PC-3 (cell line): ENCODE measurements at regions not wholly inside any gene's neighbourhood (a gene's known extent, or its start where the extent isn't known, plus 50 kb on each side); places are given as distances from the start of the nearest gene placed in this dataset.
"Not testable (repeated sequence)": the region's sequence is repeated elsewhere in the genome, so short reads cannot be mapped to it uniquely, and the experiment has no call there.

Experiments used
- ATAC-seq: fragments of 200-7000 bp; cut with Tn5 transposase; 2 replicates; pipeline ENCODE4 v1.9.1; 2020; ENCODE audit warnings: mild to moderate bottlenecking, moderate library complexity
- BruUV-seq: library from RNA; stranded (reverse); fragments of 400-500 nt; replicated peaks from 2 replicates; lab custom pipeline; 2021; lab: Mats Ljungman, UMichigan
- CTCF ChIA-PET: fragments of 300-600 bp; sonication (Branson Sonifier 250); formaldehyde crosslinking; loops from one replicate; lab custom pipeline; 2022; ENCODE audit warnings: antibody characterized with exemption; lab: Charles Lee
- POLR2A ChIA-PET: fragments of 300-600 bp; sonication (Branson Sonifier 250); formaldehyde crosslinking; loops from one replicate; lab custom pipeline; 2022; ENCODE audit warnings: antibody characterized with exemption; ENCODE audit not compliant: unreplicated experiment; lab: Charles Lee
- DNase-seq: peaks from one replicate; pipeline ENCODE4 v3.0.0-alpha.2; 2015
- H2AFZ ChIP-seq: fragments of 300-600 bp; sonication (generic); 2 replicates; pipeline ENCODE4 v1.6.0; 2016; ENCODE audit warnings: antibody characterized with exemption, low read length
- H3F3A ChIP-seq: fragments of 300-600 bp; sonication (generic); one replicate; pipeline ENCODE4 v1.6.0; 2017; ENCODE audit warnings: antibody characterized with exemption, low read length, control low read depth, mild to moderate bottlenecking; ENCODE audit not compliant: unreplicated experiment
- H3K27ac ChIP-seq: fragments of 300-600 bp; sonication (generic); 2 replicates; pipeline ENCODE4 v1.5.1; 2016; ENCODE audit warnings: mild to moderate bottlenecking, low read length
- H3K27me3 ChIP-seq: fragments of 300-600 bp; sonication (generic); 2 replicates; pipeline ENCODE4 v1.6.1; 2016; ENCODE audit warnings: low read length, mixed read lengths
- H3K36me3 ChIP-seq: fragments of 300-600 bp; sonication (generic); 2 replicates; pipeline ENCODE4 v1.6.1; 2016; ENCODE audit warnings: low read depth, mixed run types, low read length, mixed read lengths
- H3K4me1 ChIP-seq: fragments of 300-600 bp; sonication (generic); 2 replicates; pipeline ENCODE4 v1.5.1; 2016; ENCODE audit warnings: low read length; ENCODE audit not compliant: insufficient read depth
- H3K4me2 ChIP-seq: fragments of 300-600 bp; sonication (generic); 2 replicates; pipeline ENCODE4 v1.6.0; 2016; ENCODE audit warnings: low read length
- H3K4me3 ChIP-seq: fragments of 300-600 bp; sonication (generic); 2 replicates; pipeline ENCODE4 v1.5.1; 2016; ENCODE audit warnings: mild to moderate bottlenecking, low read length, mixed read lengths
- H3K79me2 ChIP-seq: fragments of 300-600 bp; sonication (generic); 2 replicates; pipeline ENCODE4 v1.6.1; 2017; ENCODE audit warnings: low read length, mixed read lengths
- H3K9ac ChIP-seq: fragments of 300-600 bp; sonication (generic); 2 replicates; pipeline ENCODE4 v1.6.0; 2016; ENCODE audit warnings: mild to moderate bottlenecking, low read length
- H3K9me2 ChIP-seq: fragments of 300-600 bp; sonication (generic); replicated peaks from 2 replicates; pipeline ENCODE4 v1.6.1; 2016; ENCODE audit warnings: mixed run types, low read length, mixed read lengths
- H3K9me3 ChIP-seq: fragments of 300-600 bp; sonication (generic); 2 replicates; pipeline ENCODE4 v1.6.1; 2016; ENCODE audit warnings: low read length, mixed read lengths
- H4K20me1 ChIP-seq: fragments of 300-600 bp; sonication (generic); 2 replicates; pipeline ENCODE4 v1.6.1; 2016; ENCODE audit warnings: low read length, mixed read lengths
- CTCF ChIP-seq: fragments of 300-600 bp; sonication (generic); conservative IDR thresholded peaks from 2 replicates; pipeline ENCODE4 v1.5.1; 2017; ENCODE audit warnings: antibody characterized with exemption, low read depth, mild to moderate bottlenecking, low read length
- EZH2 ChIP-seq: fragments of 300-600 bp; sonication (generic); IDR thresholded peaks from one replicate; pipeline ENCODE4 v1.6.1; 2017; ENCODE audit warnings: antibody characterized with exemption, mild to moderate bottlenecking, low read length; ENCODE audit not compliant: unreplicated experiment
- EZH2phosphoT487 ChIP-seq: fragments of 300-600 bp; sonication (generic); IDR thresholded peaks from 2 replicates; pipeline ENCODE4 v1.6.1; 2018; ENCODE audit warnings: mild to moderate bottlenecking, antibody characterized with exemption, low read length, borderline replicate concordance
- intact Hi-C: fragments of 100-400 bp; cut with micrococcal nuclease; formaldehyde crosslinking; loops from 2 replicates; pipeline ENCODE4 v1.9.0; 2023

DNA sequence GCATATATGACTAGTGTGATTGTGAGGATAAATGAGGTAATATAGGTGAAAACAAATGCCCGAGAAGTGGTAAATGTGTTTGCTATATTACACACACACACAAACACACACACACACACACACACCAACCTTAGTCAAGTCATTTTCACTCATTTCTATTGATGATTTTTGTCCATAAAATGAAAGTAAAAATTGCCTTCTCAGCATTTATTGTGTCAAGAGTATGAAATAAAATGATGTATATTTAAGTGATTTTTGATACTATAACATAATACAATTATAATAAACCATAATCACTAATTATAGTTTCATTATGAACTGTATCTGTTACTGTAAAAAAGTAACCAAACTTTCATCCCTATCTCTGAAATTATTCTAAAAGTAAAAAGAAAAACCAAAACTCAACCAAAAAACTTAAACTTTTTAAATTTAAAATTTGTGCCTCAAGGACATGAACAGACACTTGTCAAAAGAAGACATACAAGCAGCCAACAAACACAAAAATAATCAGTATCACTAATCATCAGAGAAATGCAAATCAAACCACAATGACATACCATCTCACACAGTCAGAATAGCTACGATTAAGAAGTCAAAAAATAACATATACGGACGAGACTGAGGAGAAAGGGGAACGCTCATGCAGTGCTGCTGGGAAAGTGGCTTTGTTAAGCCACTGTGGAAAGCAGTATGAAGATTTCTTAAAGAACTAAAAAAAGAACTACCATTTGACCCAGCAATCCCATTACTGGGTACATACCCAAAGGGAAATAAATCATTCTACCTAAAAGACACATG lies 601.0 kb downstream of the TMA16 start:
- no peak overlapping the region for H3K9ac ChIP-seq
- H3K4me3 ChIP-seq = no peak overlapping the region
- BruUV-seq = no TSS peak
- H3K36me3 ChIP-seq = no peaks in the 10 kb centered on the region
- CTCF ChIA-PET = no interaction called here
- POLR2A ChIA-PET = no interaction called here
- intact Hi-C loops = no loop called here
- H3K27ac ChIP-seq = no peak overlapping the region
- TF ChIP-seq CTCF = no peak
- no peak for TF ChIP-seq EZH2phosphoT487
- no peak for TF ChIP-seq EZH2
- no peak overlapping the region for H2AFZ ChIP-seq
- DNase-seq (no peak), ATAC-seq (no peak)
- no peaks in the 10 kb centered on the region for H3K27me3 ChIP-seq
- no peak overlapping the region for H3K4me2 ChIP-seq
- no peaks in the 10 kb centered on the region for H3K79me2 ChIP-seq
- H3K9me2 ChIP-seq = no peaks in the 10 kb centered on the region
- no peaks in the 10 kb centered on the region for H4K20me1 ChIP-seq
- H3K4me1 ChIP-seq = no peaks in the 10 kb centered on the region
- no peaks in the 10 kb centered on the region for H3F3A ChIP-seq
- H3K9me3 ChIP-seq = no peaks in the 10 kb centered on the region

- no peaks in the 10 kb centered on the region for H3K9me2 ChIP-seq
- H3K27ac ChIP-seq = no peak overlapping the region
- POLR2A ChIA-PET = no interaction called here
- no TSS peak for BruUV-seq
- no peaks in the 10 kb centered on the region for H3F3A ChIP-seq
- H4K20me1 ChIP-seq = no peaks in the 10 kb centered on the region
- no peak for TF ChIP-seq EZH2
- TF ChIP-seq EZH2phosphoT487 = no peak
- no peak for TF ChIP-seq CTCF
- CTCF ChIA-PET = no interaction called here
- intact Hi-C loops = no loop called here
- no peaks in the 10 kb centered on the region for H3K27me3 ChIP-seq
- H3K4me2 ChIP-seq = no peak overlapping the region
- no peak for ATAC-seq
- no peak overlapping the region for H2AFZ ChIP-seq
- H3K79me2 ChIP-seq = no peaks in the 10 kb centered on the region
- DNase-seq = no peak
- no peaks in the 10 kb centered on the region for H3K9me3 ChIP-seq
- no peak overlapping the region for H3K4me3 ChIP-seq
- no peak overlapping the region for H3K9ac ChIP-seq
- no peaks in the 10 kb centered on the region for H3K4me1 ChIP-seq
- H3K36me3 ChIP-seq = no peaks in the 10 kb centered on the region
Observed at GRCh38 chr4:164096766-164097518, 602.5 kb downstream of the TMA16 start.

- intact Hi-C loops, H3K4me3 ChIP-seq, H3K36me3 ChIP-seq, H3F3A ChIP-seq, H3K79me2 ChIP-seq, H3K9me2 ChIP-seq, H3K27me3 ChIP-seq, H3K4me1 ChIP-seq, H2AFZ ChIP-seq, H3K9ac ChIP-seq, H4K20me1 ChIP-seq, H3K27ac ChIP-seq, H3K4me2 ChIP-seq, POLR2A ChIA-PET, H3K9me3 ChIP-seq, BruUV-seq, DNase-seq, ATAC-seq: not testable (repeated sequence)
- CTCF ChIA-PET = interaction anchor here (0.7 kb wide), 1 partner anchor 511 kb away, joined by 3 read pairs; no protein-coding TSS in a partner anchor
Observed at GRCh38 chr4:164100741-164101365, 606.4 kb downstream of the TMA16 start.
